DOHH2 (cell line): ENCODE measurements at regions not wholly inside any gene's neighbourhood (a gene's known extent, or its start where the extent isn't known, plus 50 kb on each side); places are given as distances from the start of the nearest gene placed in this dataset.

Source experiments
- CTCF ChIP-seq: fragments of 200-600 bp; sonication (generic); IDR thresholded peaks from one replicate; pipeline ENCODE4 v1.5.1; 2014; ENCODE audit warnings: antibody characterized with exemption, mild to moderate bottlenecking, low read depth, low read length; ENCODE audit not compliant: poor library complexity, severe bottlenecking
- EZH2phosphoT487 ChIP-seq: fragments of 200-600 bp; sonication (generic); IDR thresholded peaks from 2 replicates; pipeline ENCODE4 v1.6.1; 2017; ENCODE audit warnings: borderline replicate concordance, mild to moderate bottlenecking, antibody characterized with exemption, low read length, moderate library complexity, mixed read lengths

GRCh38 chr19:28135825-28136224 lies 1077.1 kb downstream of the UQCRFS1 start:
- TF ChIP-seq CTCF = no peak
- no peak for TF ChIP-seq EZH2phosphoT487
